ENCODE measurements at regions not wholly inside any gene's neighbourhood (a gene's known extent, or its start where the extent isn't known, plus 50 kb on each side); places are given as distances from the start of the nearest gene placed in this dataset.

- H3K27me3 Mint-ChIP-seq: peaks cover 0 to under 1% (median 0%) of the 10 kb centered on the region in 3 donors
- no peak for ATAC-seq (ENCODE audit: low read depth in 2 of 2)
- no peaks in the 10 kb centered on the region for H3K4me1 Mint-ChIP-seq
- no peak overlapping the region for H3K4me3 Mint-ChIP-seq
- no peak for DNase-seq
- H3K27ac Mint-ChIP-seq: no peak overlapping the region
- no peaks in the 10 kb centered on the region for H3K36me3 Mint-ChIP-seq
- peaks cover 0 to 9% (median 7%) of the 10 kb centered on the region in 7 donors for H3K9me3 Mint-ChIP-seq
Measured at GRCh38 chr3:153574445-153574844, 412.4 kb downstream of the RAP2B start.

GRCh38 chr3:153577059-153577736, 415.2 kb downstream of the RAP2B start:
- Mint-ChIP-seq H3K4me1 (no peaks in the 10 kb centered on the region), H3K4me3 (no peak overlapping the region), H3K36me3 (no peaks in the 10 kb centered on the region), H3K9me3 (no peaks in the 10 kb centered on the region), H3K27ac (no peak overlapping the region), H3K27me3 (no peaks in the 10 kb centered on the region)
- ATAC-seq (ENCODE audit: low read depth in 2 of 2) (no peak), DNase-seq (no peak)

- ATAC-seq (ENCODE audit: low read depth in 2 of 2) (no peak), DNase-seq (no peak)
- no peak overlapping the region for H3K27ac Mint-ChIP-seq
- H3K4me3 Mint-ChIP-seq: no peak overlapping the region
- H3K4me1 Mint-ChIP-seq: no peaks in the 10 kb centered on the region
- H3K9me3 Mint-ChIP-seq: no peaks in the 10 kb centered on the region
- H3K36me3 Mint-ChIP-seq: no peaks in the 10 kb centered on the region
- no peaks in the 10 kb centered on the region for H3K27me3 Mint-ChIP-seq
Measured at GRCh38 chr3:153578046-153578445, 416.0 kb downstream of the RAP2B start.

DNA sequence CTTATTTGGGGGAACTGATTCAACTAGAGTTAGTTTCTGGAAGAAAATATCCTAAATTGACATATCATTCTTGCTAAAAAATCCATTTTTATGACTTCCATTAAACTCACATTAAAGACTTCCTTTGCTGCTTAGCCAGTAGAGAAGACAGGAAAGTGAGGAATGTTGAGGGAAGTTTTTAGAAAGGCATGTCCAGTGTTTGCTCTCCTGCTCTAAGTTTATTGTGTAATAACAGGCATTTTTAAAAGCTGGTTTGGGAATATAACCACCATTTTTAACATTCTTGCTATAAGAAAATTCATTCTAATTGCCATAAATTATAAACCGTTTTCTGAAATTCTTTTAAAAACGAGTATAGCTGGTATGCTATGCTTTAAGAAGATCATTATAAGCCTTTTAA, 428.0 kb downstream of the RAP2B start:
- Mint-ChIP-seq H3K4me3 (no peak overlapping the region), H3K4me1 (no peaks in the 10 kb centered on the region), H3K27ac (no peak overlapping the region), H3K27me3 (no peaks in the 10 kb centered on the region), H3K9me3 (peaks cover 0 to 5% (median 4%) of the 10 kb centered on the region in 7 donors), H3K36me3 (no peaks in the 10 kb centered on the region)
- DNase-seq (no peak), ATAC-seq (ENCODE audit: low read depth in 2 of 2) (no peak)

GRCh38 chr3:153591561-153592245, 429.7 kb downstream of the RAP2B start:
- H3K36me3 Mint-ChIP-seq: no peaks in the 10 kb centered on the region
- peaks cover 0 to 5% (median 3%) of the 10 kb centered on the region in 7 donors for H3K9me3 Mint-ChIP-seq
- no peak overlapping the region for H3K4me3 Mint-ChIP-seq
- H3K4me1 Mint-ChIP-seq: no peaks in the 10 kb centered on the region
- no peak overlapping the region for H3K27ac Mint-ChIP-seq
- no peak for ATAC-seq (ENCODE audit: low read depth in 2 of 2)
- H3K27me3 Mint-ChIP-seq: peaks cover 0 to 4% (median 0%) of the 10 kb centered on the region in 3 donors
- DNase-seq: no peak

- no peak overlapping the region for H3K27ac Mint-ChIP-seq
- H3K36me3 Mint-ChIP-seq: no peaks in the 10 kb centered on the region
- DNase-seq (no peak), ATAC-seq (ENCODE audit: low read depth in 2 of 2) (no peak)
- H3K4me3 Mint-ChIP-seq: no peak overlapping the region
- H3K27me3 Mint-ChIP-seq: peaks cover 0 to 5% (median 4%) of the 10 kb centered on the region in 3 donors
- H3K9me3 Mint-ChIP-seq: no peaks in the 10 kb centered on the region
- no peaks in the 10 kb centered on the region for H3K4me1 Mint-ChIP-seq
Measured at GRCh38 chr3:153595186-153595815, 433.3 kb downstream of the RAP2B start.

DNA sequence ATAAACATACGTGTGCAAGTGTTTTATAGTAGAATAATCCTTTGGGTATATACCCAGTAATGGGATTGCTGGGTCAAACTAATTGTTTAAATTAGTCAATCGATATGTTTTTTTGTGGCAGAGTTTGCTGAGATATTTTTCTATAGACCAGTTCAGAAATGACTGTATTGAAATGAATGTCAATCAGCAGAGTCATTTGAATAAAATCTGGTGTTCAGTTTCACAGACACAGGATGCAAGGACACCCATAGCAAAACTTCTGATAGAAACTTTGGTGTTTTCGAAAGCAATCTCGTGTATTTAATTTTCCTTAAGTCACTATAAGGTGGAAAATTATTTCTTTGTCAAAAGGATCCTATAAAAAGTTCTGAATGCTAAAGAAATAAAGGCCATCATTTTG, 434.4 kb downstream of the RAP2B start:
- Mint-ChIP-seq H3K27ac (no peak overlapping the region), H3K36me3 (no peaks in the 10 kb centered on the region), H3K9me3 (no peaks in the 10 kb centered on the region), H3K4me3 (no peak overlapping the region), H3K27me3 (peaks cover 0 to 5% (median 4%) of the 10 kb centered on the region in 3 donors), H3K4me1 (no peaks in the 10 kb centered on the region)
- DNase-seq (no peak), ATAC-seq (ENCODE audit: low read depth in 2 of 2) (no peak)

GRCh38 chr3:153599685-153600084, 437.7 kb downstream of the RAP2B start:
- H3K4me1 Mint-ChIP-seq: no peaks in the 10 kb centered on the region
- H3K9me3 Mint-ChIP-seq: no peaks in the 10 kb centered on the region
- H3K4me3 Mint-ChIP-seq: no peak overlapping the region
- peaks cover 0 to 5% (median 4%) of the 10 kb centered on the region in 3 donors for H3K27me3 Mint-ChIP-seq
- DNase-seq (no peak), ATAC-seq (ENCODE audit: low read depth in 2 of 2) (no peak)
- H3K36me3 Mint-ChIP-seq: no peaks in the 10 kb centered on the region
- no peak overlapping the region for H3K27ac Mint-ChIP-seq

GRCh38 chr3:153600896-153601295, 438.9 kb downstream of the RAP2B start:
- Mint-ChIP-seq H3K4me1 (no peaks in the 10 kb centered on the region), H3K27me3 (peaks cover 0 to 7% (median 4%) of the 10 kb centered on the region in 3 donors), H3K36me3 (no peaks in the 10 kb centered on the region), H3K4me3 (no peak overlapping the region), H3K27ac (no peak overlapping the region), H3K9me3 (no peaks in the 10 kb centered on the region)
- ATAC-seq (ENCODE audit: low read depth in 2 of 2) (no peak), DNase-seq (no peak)

DNA sequence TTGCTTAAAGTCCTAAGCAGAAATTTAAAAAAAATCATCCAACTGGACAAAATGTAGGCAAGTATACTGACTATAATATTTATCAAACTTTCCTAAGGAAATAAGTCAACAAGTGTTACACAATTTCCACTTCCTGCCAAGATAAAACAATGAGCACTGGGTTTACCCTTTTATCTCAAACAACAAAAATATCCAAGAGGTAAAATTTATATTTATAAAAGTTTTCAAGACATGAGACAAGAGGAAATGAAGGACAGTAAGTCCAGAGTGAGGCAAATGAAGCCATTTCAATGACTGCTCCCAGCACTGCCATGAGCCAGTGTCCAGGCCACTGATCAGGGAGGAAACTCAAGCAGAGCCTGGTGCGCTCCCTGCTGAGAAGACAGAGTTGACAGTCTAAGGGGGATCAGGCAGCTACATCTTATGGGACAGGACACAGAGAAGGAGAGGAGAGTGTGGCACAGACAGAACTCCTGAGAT, 439.4 kb downstream of the RAP2B start:
- Mint-ChIP-seq H3K4me3 (no peak overlapping the region), H3K36me3 (no peaks in the 10 kb centered on the region), H3K9me3 (no peaks in the 10 kb centered on the region), H3K4me1 (no peaks in the 10 kb centered on the region), H3K27ac (no peak overlapping the region), H3K27me3 (peaks cover 0 to 8% (median 0%) of the 10 kb centered on the region in 3 donors)
- DNase-seq: no peak
- no peak for ATAC-seq (ENCODE audit: low read depth in 2 of 2)

- Mint-ChIP-seq H3K27me3 (peaks cover 0 to 8% (median 0%) of the 10 kb centered on the region in 3 donors), H3K9me3 (no peaks in the 10 kb centered on the region), H3K4me1 (no peaks in the 10 kb centered on the region), H3K4me3 (no peak overlapping the region), H3K27ac (no peak overlapping the region), H3K36me3 (no peaks in the 10 kb centered on the region)
- DNase-seq (no peak), ATAC-seq (ENCODE audit: low read depth in 2 of 2) (no peak)
Measured at GRCh38 chr3:153602801-153603200, 440.8 kb downstream of the RAP2B start.

DNA sequence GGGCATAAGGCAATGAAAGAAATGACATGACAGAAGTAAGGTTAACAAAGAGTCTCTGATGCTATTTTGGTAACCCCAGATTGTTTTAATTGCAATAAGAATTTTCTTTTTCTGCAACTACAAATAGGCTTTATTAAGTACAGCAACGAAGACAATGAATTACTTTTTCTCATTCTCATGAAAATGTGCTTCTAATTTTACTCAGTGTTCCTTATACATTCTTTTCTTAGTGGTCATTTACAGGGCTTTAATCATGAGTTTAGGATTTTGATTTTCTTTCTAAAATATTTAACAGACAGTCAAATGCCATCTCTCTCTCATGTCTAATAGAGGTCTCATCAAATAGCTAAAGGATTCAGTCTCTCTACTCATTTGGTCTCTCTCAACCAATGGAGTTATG, 452.1 kb downstream of the RAP2B start:
- no peaks in the 10 kb centered on the region for H3K9me3 Mint-ChIP-seq
- no peaks in the 10 kb centered on the region for H3K27me3 Mint-ChIP-seq
- DNase-seq: no peak
- no peaks in the 10 kb centered on the region for H3K36me3 Mint-ChIP-seq
- H3K4me1 Mint-ChIP-seq: no peaks in the 10 kb centered on the region
- no peak overlapping the region for H3K4me3 Mint-ChIP-seq
- no peak overlapping the region for H3K27ac Mint-ChIP-seq
- ATAC-seq (ENCODE audit: low read depth in 2 of 2): no peak

GRCh38 chr3:153614563-153614962, 452.5 kb downstream of the RAP2B start:
- no peaks in the 10 kb centered on the region for H3K9me3 Mint-ChIP-seq
- no peak overlapping the region for H3K27ac Mint-ChIP-seq
- no peaks in the 10 kb centered on the region for H3K27me3 Mint-ChIP-seq
- H3K4me1 Mint-ChIP-seq: no peaks in the 10 kb centered on the region
- DNase-seq: no peak
- no peak overlapping the region for H3K4me3 Mint-ChIP-seq
- no peaks in the 10 kb centered on the region for H3K36me3 Mint-ChIP-seq
- no peak for ATAC-seq (ENCODE audit: low read depth in 2 of 2)

GRCh38 chr3:153615863-153616262, 453.8 kb downstream of the RAP2B start:
- Mint-ChIP-seq H3K27me3 (no peaks in the 10 kb centered on the region), H3K27ac (no peak overlapping the region), H3K4me3 (no peak overlapping the region), H3K4me1 (no peaks in the 10 kb centered on the region), H3K36me3 (no peaks in the 10 kb centered on the region), H3K9me3 (no peaks in the 10 kb centered on the region)
- ATAC-seq (ENCODE audit: low read depth in 2 of 2) (no peak), DNase-seq (no peak)
